Epithelial cell of proximal tubule (primary cell): ENCODE measurements at regions not wholly inside any gene's neighbourhood (a gene's known extent, or its start where the extent isn't known, plus 50 kb on each side); places are given as distances from the start of the nearest gene placed in this dataset.
"Not testable (repeated sequence)": the region's sequence is repeated elsewhere in the genome, so short reads cannot be mapped to it uniquely, and the experiment has no call there.

Source experiments
- DNase-seq: peaks from one replicate; pipeline ENCODE4 v3.0.0-alpha.2; 2011; ENCODE audit warnings: low read depth
- H3K4me3 ChIP-seq: 2 replicates; pipeline ENCODE4 v1.5.1; 2011; ENCODE audit warnings: low read depth, mild to moderate bottlenecking, low read length
- CTCF ChIP-seq: conservative IDR thresholded peaks from 2 replicates; pipeline ENCODE4 v1.5.1; 2012; ENCODE audit warnings: low read depth, mild to moderate bottlenecking, low read length

GRCh38 chrX:40224658-40225057, 126.9 kb upstream of the BCOR start:
- no peak overlapping the region for H3K4me3 ChIP-seq
- no peak for DNase-seq
- no peak for TF ChIP-seq CTCF

- H3K4me3 ChIP-seq: not testable (repeated sequence)
These were observed 124.9 kb upstream of the BCOR start for GRCh38 chrX:40222612-40223011.

DNA sequence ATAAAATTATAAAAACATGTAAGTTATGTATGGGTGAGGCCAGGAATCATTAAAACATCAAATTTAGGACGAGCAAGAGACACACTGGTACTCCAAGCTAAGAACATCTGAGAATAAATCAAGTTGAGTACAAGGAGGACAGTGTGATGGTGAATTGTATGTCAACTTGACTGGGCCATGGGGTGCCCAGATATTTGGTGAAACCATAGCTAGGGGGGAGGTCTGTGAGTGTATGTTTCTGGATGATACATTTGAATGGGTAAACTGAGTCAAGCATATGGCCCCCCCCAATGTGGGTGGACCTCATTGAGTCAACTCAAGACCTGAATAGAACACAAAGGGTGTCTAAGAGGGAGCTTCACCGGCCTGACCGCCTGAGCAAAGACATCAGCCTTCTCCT, 115.3 kb upstream of the BCOR start:
- DNase-seq: no peak
- H3K4me3 ChIP-seq: no peak overlapping the region
- no peak for TF ChIP-seq CTCF

More at GRCh38 chrX:40222612-40223011, 124.9 kb upstream of the BCOR start:
- DNase-seq: not testable (repeated sequence)

- TF ChIP-seq CTCF: no peak
- no peak for DNase-seq
- no peak overlapping the region for H3K4me3 ChIP-seq
These were observed 112.3 kb upstream of the BCOR start for GRCh38 chrX:40209951-40210617.

DNA sequence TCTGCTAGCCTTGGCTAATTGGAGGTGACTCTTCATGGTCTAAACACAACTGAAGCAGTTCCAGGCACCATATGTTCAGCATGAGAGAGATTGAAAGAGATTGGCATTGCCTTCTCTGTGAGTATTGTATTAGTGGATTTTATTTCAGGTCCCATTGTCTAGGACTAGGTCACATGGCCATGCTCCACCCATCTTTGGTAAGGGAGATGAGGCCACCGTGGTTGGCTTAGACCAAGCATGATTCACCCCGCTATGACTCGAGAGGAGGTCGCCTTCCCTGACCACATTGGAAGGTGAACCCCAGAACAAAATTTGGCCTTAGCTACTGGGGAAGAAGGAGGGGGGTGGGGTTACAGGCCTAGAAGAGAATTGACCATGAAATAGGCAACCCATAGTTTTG, 109.9 kb upstream of the BCOR start:
- DNase-seq: no peak
- H3K4me3 ChIP-seq: no peak overlapping the region
- no peak for TF ChIP-seq CTCF

DNA sequence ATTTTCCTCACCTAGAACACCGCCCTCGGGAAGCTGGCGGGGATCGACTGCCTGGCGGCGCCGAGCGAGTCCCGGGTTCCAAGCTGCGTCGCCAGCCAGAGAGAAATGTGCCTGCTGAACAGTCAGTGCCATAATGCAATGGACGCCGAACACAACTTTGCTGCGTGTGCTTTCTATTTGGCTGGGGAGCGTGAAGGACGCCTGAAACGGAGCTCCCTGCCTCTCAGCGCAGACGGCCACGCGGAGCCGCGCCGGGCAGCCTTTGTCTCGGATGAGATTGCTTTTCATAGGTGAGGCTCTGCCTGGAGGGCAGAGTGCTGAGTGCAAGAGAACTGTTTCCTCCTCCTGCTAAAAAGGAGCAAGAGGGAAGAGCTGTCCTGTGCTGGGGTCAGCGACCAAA, 107.7 kb upstream of the BCOR start:
- no peak overlapping the region for H3K4me3 ChIP-seq
- no peak for TF ChIP-seq CTCF
- no peak for DNase-seq

- H3K4me3 ChIP-seq: no peak overlapping the region
- TF ChIP-seq CTCF: no peak
- no peak for DNase-seq
These were observed 104.7 kb upstream of the BCOR start for GRCh38 chrX:40202456-40202855.
